ENCODE measurements at regions not wholly inside any gene's neighbourhood (a gene's known extent, or its start where the extent isn't known, plus 50 kb on each side); places are given as distances from the start of the nearest gene placed in this dataset.

GRCh38 chr12:85549640-85550039 is 269.6 kb downstream of the ALX1 start:
- ChIA-PET POLR2A (no interaction called here), CTCF (ENCODE audit: unreplicated experiment) (no interaction called here)
- Histone ChIP-seq H3K9me2 (ENCODE audit: insufficient read depth, low read length) (no peaks in the 10 kb centered on the region), H3K9me3 (ENCODE audit: low read length) (no peaks in the 10 kb centered on the region), H3K4me2 (ENCODE audit: low read length) (no peak overlapping the region), H3K4me3 (ENCODE audit: low read depth, low read length, poor library complexity, severe bottlenecking) (no peak overlapping the region), H3K4me1 (ENCODE audit: insufficient read depth, low read length, poor library complexity, severe bottlenecking) (no peaks in the 10 kb centered on the region), H4K20me1 (ENCODE audit: insufficient read depth, low read length) (no peaks in the 10 kb centered on the region), H2AFZ (ENCODE audit: low read length) (no peak overlapping the region), H3K36me3 (ENCODE audit: insufficient read depth, low read length) (no peaks in the 10 kb centered on the region), H3K79me2 (ENCODE audit: insufficient read depth, low read depth, low read length) (no peaks in the 10 kb centered on the region), H3K27ac (ENCODE audit: low read depth, low read length, poor library complexity, severe bottlenecking) (no peak overlapping the region)
- no peak for DNase-seq (ENCODE audit: low spot score)
- TF ChIP-seq CTCF (conservative IDR thresholded peaks at IDR 0.05; ENCODE audit: low read length) (no peak), EZH2phosphoT487 (IDR thresholded peaks at IDR 0.05; ENCODE audit: borderline replicate concordance, low read depth, low read length) (no peak)
- BruUV-seq (replicated peaks): no TSS peak
- intact Hi-C loops (cut with micrococcal nuclease; ENCODE audit: unreplicated experiment): no loop called here

- intact Hi-C loops (cut with micrococcal nuclease; ENCODE audit: unreplicated experiment): no loop called here
- Histone ChIP-seq H3K4me3 (ENCODE audit: low read depth, low read length, poor library complexity, severe bottlenecking) (no peak overlapping the region), H3K4me1 (ENCODE audit: insufficient read depth, low read length, poor library complexity, severe bottlenecking) (no peaks in the 10 kb centered on the region), H3K27ac (ENCODE audit: low read depth, low read length, poor library complexity, severe bottlenecking) (no peak overlapping the region), H4K20me1 (ENCODE audit: insufficient read depth, low read length) (no peaks in the 10 kb centered on the region), H3K4me2 (ENCODE audit: low read length) (no peak overlapping the region), H3K36me3 (ENCODE audit: insufficient read depth, low read length) (no peaks in the 10 kb centered on the region), H3K79me2 (ENCODE audit: insufficient read depth, low read depth, low read length) (no peaks in the 10 kb centered on the region), H3K9me3 (ENCODE audit: low read length) (no peaks in the 10 kb centered on the region), H3K9me2 (ENCODE audit: insufficient read depth, low read length) (no peaks in the 10 kb centered on the region), H2AFZ (ENCODE audit: low read length) (no peak overlapping the region)
- no peak for DNase-seq (ENCODE audit: low spot score)
- no peak for TF ChIP-seq CTCF (conservative IDR thresholded peaks at IDR 0.05; ENCODE audit: low read length)
- POLR2A ChIA-PET: interaction anchor here (1.4 kb wide), 1 partner anchor 13 kb away, joined by 4 read pairs; no protein-coding TSS in a partner anchor
- no TSS peak for BruUV-seq (replicated peaks)
- CTCF ChIA-PET (ENCODE audit: unreplicated experiment): no interaction called here
These were observed 270.9 kb downstream of the ALX1 start for GRCh38 chr12:85550924-85551323.

GRCh38 chr12:85552461-85552860 is 272.4 kb downstream of the ALX1 start:
- no peaks in the 10 kb centered on the region for H3K79me2 ChIP-seq (ENCODE audit: insufficient read depth, low read depth, low read length)
- no peaks in the 10 kb centered on the region for H3K9me3 ChIP-seq (ENCODE audit: low read length)
- H3K27ac ChIP-seq (ENCODE audit: low read depth, low read length, poor library complexity, severe bottlenecking): no peak overlapping the region
- H4K20me1 ChIP-seq (ENCODE audit: insufficient read depth, low read length): no peaks in the 10 kb centered on the region
- TF ChIP-seq EZH2phosphoT487 (IDR thresholded peaks at IDR 0.05; ENCODE audit: borderline replicate concordance, low read depth, low read length): no peak
- TF ChIP-seq CTCF (conservative IDR thresholded peaks at IDR 0.05; ENCODE audit: low read length): no peak
- no peak overlapping the region for H2AFZ ChIP-seq (ENCODE audit: low read length)
- POLR2A ChIA-PET: no interaction called here
- no TSS peak for BruUV-seq (replicated peaks)
- DNase-seq (ENCODE audit: low spot score): no peak
- intact Hi-C loops (cut with micrococcal nuclease; ENCODE audit: unreplicated experiment): no loop called here
- H3K4me2 ChIP-seq (ENCODE audit: low read length): no peak overlapping the region
- CTCF ChIA-PET (ENCODE audit: unreplicated experiment): no interaction called here
- no peaks in the 10 kb centered on the region for H3K36me3 ChIP-seq (ENCODE audit: insufficient read depth, low read length)
- no peak overlapping the region for H3K4me3 ChIP-seq (ENCODE audit: low read depth, low read length, poor library complexity, severe bottlenecking)
- no peaks in the 10 kb centered on the region for H3K9me2 ChIP-seq (ENCODE audit: insufficient read depth, low read length)
- H3K4me1 ChIP-seq (ENCODE audit: insufficient read depth, low read length, poor library complexity, severe bottlenecking): no peaks in the 10 kb centered on the region

Data from OCI-LY7 (cell line).